HEK293T (cell line): ENCODE measurements at regions not wholly inside any gene's neighbourhood (a gene's known extent, or its start where the extent isn't known, plus 50 kb on each side); places are given as distances from the start of the nearest gene placed in this dataset.

Experiments
- FOXA1 ChIP-seq: fragments of 450-650 bp; IDR thresholded peaks from 2 replicates; pipeline ENCODE4 v1.6.1; 2016; ENCODE audit warnings: mild to moderate bottlenecking
- FOXM1 ChIP-seq: fragments of 450-650 bp; IDR thresholded peaks from 2 replicates; pipeline ENCODE4 v1.6.1; 2017; ENCODE audit warnings: mild to moderate bottlenecking, borderline replicate concordance
- HDGF ChIP-seq: fragments of 450-650 bp; IDR thresholded peaks from 2 replicates; pipeline ENCODE4 v1.6.1; 2017; ENCODE audit warnings: antibody characterized with exemption, borderline replicate concordance
- SP1 ChIP-seq: fragments of 450-650 bp; IDR thresholded peaks from 2 replicates; pipeline ENCODE4 v1.6.1; 2017

GRCh38 chr3:124588036-124588435 is 142.2 kb upstream of the UMPS start:
- no peak for TF ChIP-seq FOXM1
- no peak for TF ChIP-seq SP1
- no peak for TF ChIP-seq FOXA1
- no peak for TF ChIP-seq HDGF
